HUES6 (cell line): ENCODE measurements at regions not wholly inside any gene's neighbourhood (a gene's known extent, or its start where the extent isn't known, plus 50 kb on each side); places are given as distances from the start of the nearest gene placed in this dataset.

Source experiments
- H3K27ac ChIP-seq: 2 replicates; pipeline ENCODE4 v1.7.0; 2013; ENCODE audit warnings: low read depth, mild to moderate bottlenecking, low read length, inconsistent platforms
- H3K27me3 ChIP-seq: 2 replicates; pipeline ENCODE4 v1.6.1; 2013; ENCODE audit warnings: low read length; ENCODE audit not compliant: control insufficient read depth, insufficient read depth
- H3K36me3 ChIP-seq: 2 replicates; pipeline ENCODE4 v1.6.1; 2013; ENCODE audit warnings: low read length; ENCODE audit not compliant: control insufficient read depth, insufficient read depth
- H3K4me1 ChIP-seq: 2 replicates; pipeline ENCODE4 v1.6.1; 2013; ENCODE audit warnings: low read length; ENCODE audit not compliant: control insufficient read depth, insufficient read depth
- H3K4me3 ChIP-seq: 2 replicates; pipeline ENCODE4 v1.5.1; 2013; ENCODE audit warnings: low read depth, low read length
- H3K9ac ChIP-seq: one replicate; pipeline ENCODE4 v1.6.1; 2013; ENCODE audit warnings: mild to moderate bottlenecking, low read length
- H3K9me3 ChIP-seq: 2 replicates; pipeline ENCODE4 v1.6.1; 2013; ENCODE audit warnings: low read depth, low read length; ENCODE audit not compliant: control insufficient read depth, insufficient read depth

- no peaks in the 10 kb centered on the region for H3K4me1 ChIP-seq
- no peaks in the 10 kb centered on the region for H3K9me3 ChIP-seq
- H3K4me3 ChIP-seq, result no peak overlapping the region
- no peaks in the 10 kb centered on the region for H3K36me3 ChIP-seq
- no peak overlapping the region for H3K9ac ChIP-seq
- no peak overlapping the region for H3K27ac ChIP-seq
- H3K27me3 ChIP-seq, result peaks cover 6% of the 10 kb centered on the region; the same call in 1 of the 2 replicates
These were observed 50.3 kb upstream of the GLI2 start for GRCh38 chr2:120685066-120685973.
